Stimulated activated CD8-positive, alpha-beta memory T cell treated with anti-CD3 and anti-CD28 coated beads, Interleukin-2, amount 100 ng/mL, for 48 hours (primary cell): ENCODE measurements at regions not wholly inside any gene's neighbourhood (a gene's known extent, or its start where the extent isn't known, plus 50 kb on each side); places are given as distances from the start of the nearest gene placed in this dataset.
"Not testable (repeated sequence)": the region's sequence is repeated elsewhere in the genome, so short reads cannot be mapped to it uniquely, and the experiment has no call there.

Experiments
- DNase-seq, 2 donors: peaks; one replicate each; pipeline ENCODE4 v3.0.0-alpha.2; 2020; ENCODE audit warnings: low read depth in 2 of 2

DNA sequence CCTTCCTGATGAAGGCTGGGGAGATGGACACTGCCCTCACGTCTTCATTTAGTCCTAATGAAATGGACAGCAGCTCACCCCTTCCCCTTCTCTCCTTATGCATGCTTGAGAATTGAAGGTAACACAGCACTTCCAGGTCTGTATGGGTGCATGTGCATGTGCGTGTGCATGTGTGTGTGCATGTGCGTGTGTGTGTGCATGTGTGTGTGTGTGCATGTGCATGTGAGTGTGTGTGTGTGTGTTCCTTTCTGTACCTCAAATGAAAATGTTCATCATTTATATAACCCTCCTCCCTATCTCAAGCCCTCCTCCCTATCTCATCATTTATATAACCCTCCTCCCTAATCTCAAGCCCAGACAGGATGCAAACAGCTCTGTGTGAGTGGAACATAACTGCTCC is 444.8 kb downstream of the MAT2B start:
- DNase-seq, result no peak

DNA sequence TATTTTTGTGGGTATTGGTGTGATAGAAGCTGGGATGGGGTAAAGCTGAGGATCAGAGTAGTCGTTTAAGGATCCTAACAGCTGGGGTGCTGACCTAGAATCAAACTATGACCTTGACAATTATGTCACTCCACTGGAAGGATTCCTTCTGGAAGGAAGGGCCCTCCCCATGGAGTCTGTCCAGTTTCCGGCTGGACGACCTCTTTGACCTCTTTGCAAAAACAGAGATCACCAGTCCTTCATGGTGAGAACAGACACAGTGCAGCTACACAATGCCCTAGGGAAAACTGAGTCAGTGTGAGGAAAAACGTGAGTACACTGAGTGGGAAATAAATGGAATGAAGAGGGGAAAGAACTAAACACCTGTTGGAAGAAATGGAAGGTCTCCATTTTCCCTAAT is 445.6 kb downstream of the MAT2B start:
- no peak for DNase-seq

DNA sequence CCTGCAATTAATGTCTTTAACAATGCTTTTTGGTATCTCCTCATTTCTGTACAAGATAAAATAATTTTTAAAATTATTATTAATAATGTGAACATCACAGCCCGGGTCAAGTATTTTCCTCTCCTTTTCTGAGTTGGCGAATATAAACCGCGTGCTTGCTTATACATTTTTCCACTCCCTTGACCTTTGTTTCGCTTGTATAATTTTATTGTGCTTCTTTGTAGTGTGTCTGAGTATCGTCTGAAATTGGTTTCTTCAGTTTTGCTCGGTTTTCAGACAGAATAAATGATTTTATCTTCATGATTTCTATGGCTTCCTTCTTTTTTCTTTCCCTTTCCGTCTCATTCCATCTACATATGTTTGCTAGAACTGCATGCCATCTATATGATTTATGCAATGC is 448.5 kb downstream of the MAT2B start:
- DNase-seq, result no peak

DNA sequence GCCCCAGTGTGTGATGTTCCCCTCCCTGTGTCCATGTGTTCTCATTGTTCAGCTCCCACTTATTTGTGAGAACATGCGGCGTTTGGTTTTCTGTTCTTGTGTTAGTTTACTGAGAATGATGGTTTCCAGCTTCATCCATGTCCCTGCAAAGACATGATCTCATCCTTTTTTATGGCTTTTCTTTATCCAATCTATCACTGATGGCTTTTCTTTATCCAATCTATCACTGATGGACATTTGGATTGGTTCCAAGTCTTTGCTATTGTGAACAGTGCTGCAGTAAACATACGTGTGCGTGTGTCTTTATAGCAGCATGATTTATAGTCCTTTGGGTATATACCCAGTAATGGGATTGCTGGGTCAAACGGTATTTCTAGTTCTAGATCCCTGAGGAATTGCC is 455.8 kb downstream of the MAT2B start:
- not testable (repeated sequence) for DNase-seq

DNA sequence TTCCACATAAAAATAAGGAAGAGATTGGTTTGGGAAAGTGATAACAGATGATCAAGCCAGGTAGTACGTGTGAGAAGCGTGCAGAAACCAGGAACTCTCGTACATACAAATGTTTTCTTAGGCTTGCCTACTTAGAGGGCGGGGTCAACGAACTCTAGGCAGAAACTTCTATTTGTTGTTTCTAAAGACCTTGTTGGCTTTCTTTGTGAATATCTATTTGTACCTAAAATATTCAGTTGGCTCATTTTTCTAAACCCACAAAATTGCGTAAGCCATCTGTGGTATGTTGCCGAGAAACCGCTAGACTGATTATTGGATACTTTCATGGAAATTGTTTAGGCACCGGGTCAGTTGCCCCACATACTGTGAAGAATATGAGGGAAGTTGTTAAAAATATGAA is 458.5 kb downstream of the MAT2B start:
- no peak for DNase-seq

DNA sequence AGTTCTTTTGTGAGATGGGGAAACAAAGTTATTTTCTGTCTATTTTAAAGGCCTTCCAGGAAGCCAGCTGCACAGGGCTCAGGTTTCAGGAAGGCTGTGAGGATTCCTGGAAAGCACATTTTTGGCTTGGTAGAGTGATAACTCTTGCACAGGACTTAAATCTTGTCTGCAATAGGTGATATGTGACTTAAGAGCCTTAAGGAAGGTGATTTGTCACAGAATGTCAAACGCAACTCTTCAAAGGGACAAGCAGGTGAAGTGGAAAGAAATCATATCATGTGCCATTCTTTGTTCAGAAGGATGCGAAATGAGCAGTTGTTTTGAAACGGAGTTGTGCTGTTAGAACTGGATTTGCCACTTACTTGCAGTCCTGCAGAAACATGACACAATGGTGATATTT is 459.3 kb downstream of the MAT2B start:
- DNase-seq, result no peak

DNA sequence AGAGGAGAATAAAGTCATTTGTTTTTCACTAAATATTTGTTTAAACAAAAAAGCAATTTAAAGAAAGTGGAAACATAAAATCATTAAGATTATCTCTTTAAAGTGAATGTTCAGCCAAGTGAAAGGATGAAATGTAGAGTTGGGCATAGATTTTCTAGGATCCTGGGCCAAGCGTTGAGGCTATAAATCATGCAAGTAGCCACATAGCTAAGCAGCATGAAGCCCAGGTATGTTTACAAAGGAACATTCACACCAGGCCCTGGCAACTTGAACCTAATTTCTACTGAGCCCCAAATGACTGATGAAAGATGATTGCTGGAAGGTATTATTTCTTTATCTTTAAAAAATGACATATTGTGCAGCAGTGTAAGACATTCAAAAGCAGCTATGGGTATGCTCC is 461.8 kb downstream of the MAT2B start:
- no peak for DNase-seq

DNA sequence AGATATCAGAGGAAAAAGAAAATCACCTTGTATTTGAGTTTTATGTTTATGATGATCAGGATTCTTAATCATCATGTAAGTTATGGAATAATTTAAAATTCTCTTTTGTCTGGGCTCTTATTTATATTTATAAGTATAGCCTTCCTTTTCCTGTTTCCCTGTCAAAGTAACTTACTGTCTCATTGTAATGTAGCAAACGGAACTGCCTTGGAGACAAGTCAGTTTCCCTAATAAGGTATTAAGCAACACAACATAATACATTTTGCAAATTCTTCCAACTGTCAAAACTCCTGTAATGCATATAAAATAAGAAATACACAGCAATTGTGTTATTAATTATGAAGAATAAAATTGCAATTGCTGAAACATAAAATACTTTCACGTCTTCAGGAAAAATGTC is 463.2 kb downstream of the MAT2B start:
- DNase-seq, result no peak

DNA sequence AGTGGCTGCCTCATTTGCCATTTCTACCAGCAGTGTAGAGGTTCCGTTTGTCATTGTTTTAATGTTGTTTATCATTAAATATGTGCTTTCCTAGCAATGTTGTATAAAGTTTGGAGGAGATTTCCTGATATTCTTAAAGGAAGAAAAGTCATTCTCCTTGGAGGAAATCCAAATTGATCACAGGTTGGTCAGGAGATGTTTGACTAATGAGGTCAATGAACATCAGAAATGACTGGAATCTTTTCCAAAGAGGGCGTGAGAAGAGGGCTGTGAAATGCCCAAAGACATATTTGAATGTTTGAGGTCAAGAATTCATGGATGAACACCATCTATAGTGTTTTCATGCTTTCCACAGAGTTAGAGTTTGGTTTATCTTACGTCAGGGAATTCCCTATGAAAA is 471.3 kb downstream of the MAT2B start:
- DNase-seq, result no peak

DNA sequence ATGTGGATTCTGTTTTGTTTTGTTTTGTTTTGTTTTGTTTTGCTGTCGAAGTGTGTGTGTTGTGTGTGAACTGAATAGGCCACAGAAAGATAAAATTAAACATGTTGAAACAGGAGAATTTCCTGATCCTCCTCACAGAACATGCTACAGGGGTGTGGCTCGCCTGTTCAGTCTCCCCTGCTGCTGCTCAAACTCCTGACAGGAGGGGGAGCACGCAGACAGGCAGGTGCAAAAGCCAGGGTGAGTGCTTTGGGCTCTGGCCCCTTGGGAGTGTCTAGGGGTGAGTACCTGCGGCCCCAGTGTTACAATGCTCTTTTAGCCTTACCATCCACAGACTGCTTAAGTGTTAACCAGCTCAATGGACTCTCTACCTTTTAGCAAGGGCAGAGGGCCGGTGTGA is 473.5 kb downstream of the MAT2B start:
- DNase-seq, result no peak

DNA sequence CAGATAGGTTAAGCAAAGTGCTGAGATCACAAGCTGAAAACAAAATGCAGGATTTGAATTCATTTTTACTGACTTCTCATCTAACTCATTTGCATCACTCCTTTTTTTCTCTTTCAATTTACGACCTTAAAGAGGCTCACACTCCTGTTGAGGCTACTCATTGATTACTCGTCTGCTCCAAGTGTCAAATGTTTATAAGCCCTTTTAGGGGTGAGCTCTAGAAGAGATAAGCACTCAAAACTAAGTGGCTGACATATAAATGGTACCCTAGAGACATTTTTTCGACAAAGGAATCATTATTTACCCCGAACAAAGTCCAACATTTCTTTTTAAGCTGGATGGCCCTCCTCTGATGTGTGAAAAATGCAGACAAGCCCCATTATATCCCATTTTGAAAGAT is 483.1 kb downstream of the MAT2B start:
- no peak for DNase-seq

DNA sequence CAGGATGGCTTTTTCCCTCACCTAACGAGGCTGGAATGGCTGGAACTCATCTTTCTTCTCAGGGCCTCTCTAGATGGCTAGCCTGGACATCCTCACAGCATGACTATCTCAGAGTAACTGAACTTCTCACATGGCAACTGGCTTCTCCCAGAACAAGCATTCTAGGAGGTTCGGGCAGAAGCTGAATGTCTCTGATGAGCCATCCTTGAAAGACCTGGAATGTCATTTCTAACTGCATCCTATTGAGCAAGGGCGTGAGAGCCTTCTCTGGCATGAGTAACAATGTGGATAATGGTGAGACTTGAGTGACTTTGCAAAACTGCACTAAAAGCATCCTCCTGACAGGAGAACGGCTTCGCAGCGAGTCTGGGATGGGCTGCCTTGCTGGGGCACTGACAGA is 487.7 kb downstream of the MAT2B start:
- no peak for DNase-seq

DNA sequence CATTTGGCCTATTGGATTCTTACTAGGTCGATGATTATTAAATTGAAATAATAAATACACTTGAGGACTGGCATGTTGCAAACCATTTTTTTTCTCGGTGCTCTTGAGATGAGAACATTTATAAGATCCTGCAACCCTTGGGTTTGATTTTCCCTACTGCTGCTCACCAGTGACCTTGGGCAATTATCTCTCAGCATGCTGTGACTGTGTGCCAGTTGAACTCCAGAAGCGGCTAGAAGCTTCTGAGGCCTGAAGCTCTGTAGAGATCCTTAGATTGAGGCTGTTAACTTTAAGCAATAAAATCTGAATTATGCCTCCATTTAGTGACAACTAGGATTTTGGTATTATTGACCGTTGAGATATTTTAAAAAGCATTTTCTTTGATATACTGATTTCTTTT is 489.8 kb downstream of the MAT2B start:
- no peak for DNase-seq

DNA sequence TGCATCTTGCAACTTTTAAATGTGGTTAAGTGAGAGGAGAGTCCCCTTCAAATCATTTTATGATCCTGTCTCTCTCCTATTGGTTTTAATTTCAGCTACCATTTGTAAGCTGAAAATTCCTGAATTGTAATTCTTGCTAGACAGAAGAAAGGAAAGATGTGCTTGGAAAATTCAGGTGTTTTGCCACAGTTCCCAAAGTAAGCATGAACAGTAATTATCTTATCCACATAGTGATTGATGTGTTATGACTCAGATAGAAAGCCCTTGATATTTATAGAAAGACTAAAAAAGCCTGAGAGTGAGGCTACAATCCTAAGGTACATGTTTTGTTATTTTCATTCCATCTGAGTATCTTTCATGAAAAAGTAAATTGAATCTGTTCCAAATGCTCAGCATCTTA is 492.5 kb downstream of the MAT2B start:
- no peak for DNase-seq

DNA sequence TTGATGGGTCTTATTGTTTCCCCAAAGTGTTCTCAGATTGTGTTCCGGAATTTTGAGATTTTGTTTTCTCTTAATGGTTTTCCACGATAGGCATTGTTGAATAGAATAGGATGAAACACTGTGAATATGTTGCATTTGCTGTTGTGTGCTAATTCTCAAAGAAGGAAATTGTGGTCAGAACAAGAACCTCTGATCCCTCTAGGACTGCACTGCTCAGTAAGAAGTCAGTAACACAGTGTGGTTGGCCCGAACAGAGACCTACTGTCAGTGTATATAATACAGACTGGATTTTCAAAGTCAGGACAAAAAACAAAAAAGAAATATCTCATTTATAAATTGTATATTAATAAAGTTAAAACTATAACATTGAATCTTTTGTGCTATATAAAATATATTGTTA is 494.8 kb downstream of the MAT2B start:
- no peak for DNase-seq

DNA sequence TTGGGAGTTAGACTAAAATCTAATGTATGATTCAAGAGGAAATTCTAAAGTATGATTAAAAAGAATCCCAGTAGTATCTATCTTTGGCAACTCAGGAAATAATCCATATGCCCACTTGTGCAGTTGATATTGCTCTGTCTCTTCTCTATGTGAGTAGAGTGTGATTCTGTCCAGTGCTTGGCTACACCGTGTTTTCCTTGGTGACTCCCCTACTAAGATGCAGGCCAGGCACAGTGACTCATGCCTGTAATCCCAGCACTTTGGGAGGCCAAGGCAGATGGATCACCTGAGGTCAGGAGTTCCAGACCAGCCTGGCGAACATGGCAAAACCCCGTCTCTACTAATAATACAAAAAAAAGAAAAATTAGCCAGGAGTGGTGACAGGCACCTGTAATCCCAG is 495.4 kb downstream of the MAT2B start:
- no peak for DNase-seq

DNA sequence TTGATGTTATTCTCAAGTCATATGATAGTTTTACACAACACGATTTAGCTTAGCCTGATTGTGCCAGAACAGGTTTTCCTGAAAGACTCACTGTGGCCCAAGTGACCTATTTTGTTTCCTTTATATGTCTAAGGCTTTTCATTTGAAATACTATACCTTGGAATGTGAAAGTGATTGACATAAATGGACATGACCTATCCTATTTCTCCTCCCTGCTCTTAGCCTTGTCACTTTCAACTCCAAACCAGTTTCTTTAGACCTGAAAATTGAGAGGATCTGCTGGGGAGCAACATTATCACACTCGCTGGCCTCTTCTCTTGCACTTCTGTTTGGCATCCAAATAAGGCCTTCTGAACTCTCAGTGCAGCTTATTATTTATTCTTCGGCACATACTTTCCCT is 496.8 kb downstream of the MAT2B start:
- no peak for DNase-seq

DNA sequence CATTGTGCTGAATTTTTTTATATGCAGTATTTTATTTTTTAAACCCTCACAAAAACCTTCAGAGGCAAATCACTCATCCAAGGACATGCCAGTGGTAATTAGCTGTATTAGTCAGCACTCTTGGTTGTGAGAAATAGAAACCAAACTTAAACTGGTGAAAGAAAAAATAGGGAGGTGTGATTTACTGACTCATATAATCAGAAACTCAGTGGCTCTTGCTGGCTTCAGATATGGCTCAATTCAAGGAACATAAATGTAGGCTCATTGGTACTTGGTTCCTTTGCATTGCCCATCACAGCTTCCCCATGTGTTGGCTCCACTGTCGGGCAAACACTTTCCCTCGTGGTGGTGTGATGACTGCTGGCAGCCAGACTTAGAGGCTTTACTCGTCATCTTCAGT is 497.2 kb downstream of the MAT2B start:
- no peak for DNase-seq

DNA sequence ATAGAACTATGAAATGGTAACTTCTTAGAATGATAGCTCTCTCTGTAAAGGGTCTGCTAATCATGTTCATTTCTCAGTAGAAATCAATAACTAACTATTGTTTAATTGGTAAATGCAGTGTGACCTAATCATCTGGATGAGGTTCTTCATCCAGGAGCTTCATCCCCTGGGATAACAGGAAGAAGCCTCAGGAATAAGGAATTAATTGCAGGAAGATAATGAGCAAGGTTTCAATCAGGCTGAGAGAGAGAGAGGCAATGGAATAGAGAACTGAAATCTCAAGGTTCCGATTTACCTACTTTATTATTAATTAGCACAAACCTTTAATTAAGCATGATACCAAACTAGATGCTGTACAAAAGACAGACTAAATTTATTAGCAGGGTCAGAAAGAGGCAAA is 499.7 kb downstream of the MAT2B start:
- DNase-seq, result no peak

DNA sequence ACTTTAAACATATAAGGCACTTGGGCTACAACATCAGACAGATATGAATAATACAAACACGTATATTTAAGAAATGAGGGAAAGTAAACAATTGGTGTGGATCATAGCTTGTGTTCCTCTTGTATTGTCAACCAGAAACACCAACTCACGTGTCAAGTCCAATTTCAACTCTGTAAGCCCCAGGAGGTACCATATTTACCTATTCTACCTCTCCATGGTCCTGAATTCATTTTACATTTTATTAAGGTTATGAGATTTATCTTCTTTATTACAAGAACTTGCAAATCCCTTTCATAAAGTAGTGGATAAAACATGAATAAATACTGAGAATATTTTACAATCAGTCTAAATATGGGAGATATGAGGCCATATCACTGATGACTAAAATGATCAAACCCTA is 501.6 kb downstream of the MAT2B start:
- no peak for DNase-seq

DNA sequence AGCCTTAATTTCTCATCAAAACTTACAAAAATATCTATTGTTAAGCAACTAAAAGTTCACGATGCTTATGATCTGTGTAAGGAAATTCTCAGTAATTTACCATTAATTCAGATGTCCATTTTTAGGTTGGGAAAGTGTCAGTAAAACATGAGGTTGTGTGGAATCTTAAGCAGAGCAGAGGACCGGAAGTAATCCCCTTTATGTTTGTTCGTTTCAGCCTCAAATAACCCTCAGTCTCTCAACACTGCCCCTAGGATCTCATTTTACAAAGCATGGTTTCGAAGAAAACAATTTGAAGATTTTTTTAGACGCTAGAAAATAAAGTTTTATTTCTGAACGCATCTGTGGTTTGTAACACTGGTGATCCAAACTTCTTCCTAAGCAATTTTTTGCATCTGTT is 504.2 kb downstream of the MAT2B start:
- DNase-seq, result no peak

DNA sequence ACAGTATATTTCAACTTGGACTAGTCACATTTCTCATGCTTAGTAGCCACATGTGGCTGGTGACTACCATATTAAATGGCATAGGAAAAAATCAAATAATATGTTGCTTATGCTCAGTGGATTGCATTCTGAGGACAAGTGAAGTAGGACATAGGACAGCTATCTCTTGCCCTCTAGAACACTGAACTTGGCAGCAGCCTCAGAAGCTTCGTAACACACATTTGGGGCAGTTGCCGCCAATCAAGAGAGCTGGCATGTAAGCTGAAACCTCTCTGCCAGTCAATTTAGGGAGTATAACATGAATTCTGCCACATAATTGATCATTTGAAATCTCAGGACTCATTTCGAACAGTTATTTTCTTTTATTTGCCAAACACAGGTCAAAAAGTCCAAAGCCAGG is 505.5 kb downstream of the MAT2B start:
- no peak for DNase-seq

DNA sequence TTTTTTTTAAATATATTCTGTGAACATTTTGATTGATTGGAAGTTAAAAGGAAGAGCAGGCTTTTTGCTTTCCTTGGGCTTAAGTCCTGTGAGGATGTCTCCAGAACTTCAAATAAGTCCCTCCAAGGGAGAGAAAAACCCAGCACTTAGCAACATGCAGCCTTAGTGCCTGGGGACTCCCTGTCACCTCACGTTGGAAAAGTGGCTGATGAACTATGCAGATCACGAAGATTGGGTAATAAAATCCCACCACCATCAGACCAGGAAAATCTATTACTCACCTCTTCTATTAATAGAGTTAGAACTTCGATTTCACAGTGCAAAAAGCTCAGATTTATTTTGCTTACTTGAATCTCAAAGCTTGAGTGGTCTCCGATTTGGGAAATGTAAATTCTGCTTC is 507.0 kb downstream of the MAT2B start:
- no peak for DNase-seq

DNA sequence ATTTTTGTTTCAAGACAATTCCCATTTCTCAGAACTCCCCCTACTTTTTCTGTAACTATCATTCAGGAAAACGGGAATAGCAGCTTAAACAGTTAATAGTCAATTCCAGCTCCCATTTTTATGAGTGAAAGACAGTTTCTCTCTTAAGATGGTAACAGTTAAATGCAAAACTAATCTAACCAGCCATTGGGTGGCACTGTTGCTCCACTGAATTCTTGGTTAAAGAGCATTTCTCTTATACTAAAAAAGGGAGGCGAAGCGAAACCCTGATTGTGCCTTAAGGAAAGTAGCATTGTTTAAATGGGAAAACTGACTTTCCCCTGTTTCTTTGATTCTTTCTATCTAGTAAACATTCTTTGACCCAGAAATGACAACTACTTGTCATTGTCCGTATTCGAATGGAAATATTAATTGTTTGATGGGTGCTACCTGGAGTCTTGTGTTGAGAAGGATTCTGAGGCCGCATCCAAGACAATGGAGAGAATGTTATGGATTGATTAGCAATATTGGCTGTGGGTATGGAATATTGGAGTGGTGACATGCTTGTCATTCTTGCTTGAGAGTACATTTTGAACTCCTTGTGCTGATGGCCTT is 507.8 kb downstream of the MAT2B start:
- DNase-seq, result peak; percentile 1 to 2

DNA sequence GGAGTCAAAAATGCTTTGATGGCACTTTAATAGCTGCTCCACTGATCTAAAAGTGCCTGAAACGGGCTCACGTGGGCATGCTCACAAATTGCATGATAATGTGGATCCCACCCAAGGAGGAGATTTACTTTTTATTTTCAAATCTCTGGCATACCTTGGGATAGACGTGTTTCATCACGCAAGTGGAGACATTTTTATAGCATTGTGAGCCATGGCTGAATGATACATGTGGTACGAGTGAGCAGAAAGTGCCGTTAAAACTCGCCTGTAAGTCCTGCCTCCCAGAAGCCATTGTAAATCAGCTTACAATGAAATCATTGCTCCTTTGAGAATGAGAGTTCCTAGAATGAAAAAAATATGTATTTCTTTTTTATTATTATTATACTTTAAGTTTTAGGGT is 514.7 kb downstream of the MAT2B start:
- no peak for DNase-seq
